Small intestine (tissue), 7 donors: ENCODE measurements at regions not wholly inside any gene's neighbourhood (a gene's known extent, or its start where the extent isn't known, plus 50 kb on each side); places are given as distances from the start of the nearest gene placed in this dataset.
"Not testable (repeated sequence)": the region's sequence is repeated elsewhere in the genome, so short reads cannot be mapped to it uniquely, and the experiment has no call there.

Experiments
- DNase-seq, 2 donors: peaks; one replicate each; pipeline versions ENCODE4 v3.0.0 to v3.0.0-alpha.2; 2013
- FAIRE-seq: peaks from 2 replicates; lab custom pipeline; 2012; peaks lifted over from hg19 to GRCh38; lab: Jason Lieb, UNC
- H3K27ac ChIP-seq, 3 donors: one replicate each; pipeline ENCODE4 v1.5.1; 2013; ENCODE audit warnings: low read length in 2 of 3, mild to moderate bottlenecking in 2 of 3, control low read depth in 1 of 3, inconsistent platforms in 1 of 3, low read depth in 1 of 3, moderate library complexity in 1 of 3
- H3K27me3 ChIP-seq, 3 donors: one replicate each; pipeline ENCODE4 v1.6.1; 2013; ENCODE audit warnings: low read length in 3 of 3, inconsistent platforms in 1 of 3; ENCODE audit not compliant: control insufficient read depth in 3 of 3, insufficient read depth in 3 of 3
- H3K36me3 ChIP-seq, 3 donors: one replicate each; pipeline ENCODE4 v1.6.1; 2013; ENCODE audit warnings: low read length in 3 of 3, inconsistent platforms in 1 of 3, low read depth in 1 of 3, mild to moderate bottlenecking in 1 of 3, moderate library complexity in 1 of 3; ENCODE audit not compliant: control insufficient read depth in 3 of 3, insufficient read depth in 2 of 3
- H3K4me1 ChIP-seq, 3 donors: one replicate each; pipeline ENCODE4 v1.6.1; 2013; ENCODE audit warnings: low read length in 2 of 3, inconsistent platforms in 1 of 3, low read depth in 1 of 3, mild to moderate bottlenecking in 1 of 3, moderate library complexity in 1 of 3; ENCODE audit not compliant: control insufficient read depth in 3 of 3, insufficient read depth in 2 of 3
- H3K4me3 ChIP-seq, 3 donors: one replicate each; pipeline ENCODE4 v1.5.1; 2013; ENCODE audit warnings: low read length in 3 of 3, control low read depth in 1 of 3, inconsistent platforms in 1 of 3, low read depth in 1 of 3, mild to moderate bottlenecking in 1 of 3, moderate library complexity in 1 of 3
- H3K9me3 ChIP-seq, 2 donors: one replicate each; pipeline ENCODE4 v1.6.1; 2013; ENCODE audit warnings: low read depth in 1 of 2, low read length in 1 of 2; ENCODE audit not compliant: control insufficient read depth in 2 of 2, insufficient read depth in 1 of 2
- WGBS, 3 donors: extraction: QIAGEN DNeasy Blood & Tissue Kit; methylation state at CpG; one replicate each; pipeline ENCODE4 v1.1.7; 2013; 5-methylcytosine and 5-hydroxymethylcytosine counted together
- donor health status: healthy with polysubstance abuse.
- donor health status: control.
- donor health status: control.
- donor health status: Bipolar disorder and iron deficiency.
- donor health status: healthy.

- FAIRE-seq (no peak), DNase-seq (peak; percentile 33 to 35)
- H3K9me3 ChIP-seq = peaks cover 0 to 15% of the 10 kb centered on the region in 2 donors
- WGBS, 3 donors = 28 to 43% (median 32%) methylated on average over 7 of the region's 7 CpGs
- no peak overlapping the region for H3K27ac ChIP-seq
- no peak overlapping the region for H3K4me3 ChIP-seq
- H3K36me3 ChIP-seq = no peaks in the 10 kb centered on the region
- no peaks in the 10 kb centered on the region for H3K4me1 ChIP-seq
- H3K27me3 ChIP-seq = peaks cover 0 to 2% (median 0%) of the 10 kb centered on the region in 3 donors
Observed at GRCh38 chr10:128178302-128178958, 52.2 kb upstream of the MKI67 start.

GRCh38 chr10:128180843-128181242 lies 54.6 kb upstream of the MKI67 start:
- WGBS, 3 donors = 57 to 72% (median 61%) methylated on average over 8 of the region's 8 CpGs
- Histone ChIP-seq H3K4me1 (no peaks in the 10 kb centered on the region), H3K36me3 (no peaks in the 10 kb centered on the region), H3K9me3 (peaks cover 0 to 4% of the 10 kb centered on the region in 2 donors), H3K27ac (no peak overlapping the region), H3K27me3 (peaks cover 0 to 2% (median 0%) of the 10 kb centered on the region in 3 donors), H3K4me3 (no peak overlapping the region)
- DNase-seq = peak in 1 of 2 donors; percentile 31
- no peak for FAIRE-seq

DNA sequence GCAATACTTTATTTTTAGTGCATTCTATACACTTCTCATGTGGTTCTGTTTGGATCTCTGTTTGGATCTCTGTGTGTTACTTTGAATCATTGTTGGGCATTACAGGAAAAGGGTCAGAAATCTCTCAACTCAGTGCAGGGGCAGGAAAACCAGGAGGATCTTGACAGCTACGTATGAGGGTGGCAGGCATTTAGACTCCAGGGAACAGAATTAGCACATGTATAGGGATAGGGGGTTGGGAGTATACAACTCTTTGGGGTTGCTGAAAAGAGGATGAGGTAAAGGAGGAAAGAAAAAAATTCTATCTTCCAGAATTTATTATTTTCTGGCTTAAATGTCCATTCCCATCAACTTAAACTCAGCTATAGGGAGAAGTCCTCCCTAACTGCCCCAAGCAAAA lies 59.4 kb upstream of the MKI67 start:
- H3K27ac ChIP-seq = no peak overlapping the region
- H3K4me1 ChIP-seq = no peaks in the 10 kb centered on the region
- 70 to 77% (median 74%) methylated on average over 1 of the region's 1 CpG for WGBS, 3 donors
- no peaks in the 10 kb centered on the region for H3K36me3 ChIP-seq
- DNase-seq (no peak), FAIRE-seq (no peak)
- no peak overlapping the region for H3K4me3 ChIP-seq
- peaks cover 0 to 4% of the 10 kb centered on the region in 2 donors for H3K9me3 ChIP-seq
- H3K27me3 ChIP-seq = peaks cover 0 to 6% (median 0%) of the 10 kb centered on the region in 3 donors

DNA sequence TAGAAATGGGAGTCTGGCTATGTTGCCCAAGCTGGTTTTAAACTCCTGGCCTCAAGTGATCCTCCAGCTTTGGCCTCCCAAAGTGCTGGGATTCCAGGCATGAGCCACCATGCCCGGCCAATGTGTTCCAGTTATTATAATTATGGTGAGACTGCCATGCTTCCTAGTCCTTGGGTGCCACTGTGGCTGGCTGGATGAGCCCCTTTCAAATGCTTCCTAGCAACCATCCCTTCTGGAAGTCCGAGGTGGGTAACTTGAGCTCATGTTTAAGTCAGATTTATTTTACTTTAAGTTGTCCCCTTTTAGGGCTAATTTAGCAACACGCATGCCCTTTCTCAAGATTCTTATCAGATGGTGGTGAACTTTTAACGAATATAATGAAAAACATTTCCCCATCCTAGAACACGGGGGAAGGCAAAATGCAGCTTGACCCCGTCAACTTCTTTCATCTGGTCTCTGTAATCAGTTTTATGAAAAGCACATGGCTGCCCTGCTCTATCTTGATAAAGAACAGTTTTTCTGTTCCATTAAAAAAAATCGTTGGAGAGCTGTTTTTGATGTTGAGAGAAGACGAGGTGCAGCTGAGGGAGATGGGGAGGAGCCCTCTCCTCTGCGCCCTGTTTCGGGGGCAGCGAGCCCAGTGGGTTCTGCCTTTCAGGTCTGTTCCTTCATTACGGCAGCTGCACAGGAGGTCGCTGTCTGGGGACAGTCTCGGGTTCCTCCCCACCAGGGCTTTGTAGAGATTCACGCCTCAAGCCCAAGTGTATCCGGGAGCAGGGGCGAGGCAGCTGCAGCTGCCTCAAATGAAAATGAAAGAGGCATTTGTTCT lies 61.0 kb upstream of the MKI67 start:
- H3K4me1 ChIP-seq = no peaks in the 10 kb centered on the region

DNA sequence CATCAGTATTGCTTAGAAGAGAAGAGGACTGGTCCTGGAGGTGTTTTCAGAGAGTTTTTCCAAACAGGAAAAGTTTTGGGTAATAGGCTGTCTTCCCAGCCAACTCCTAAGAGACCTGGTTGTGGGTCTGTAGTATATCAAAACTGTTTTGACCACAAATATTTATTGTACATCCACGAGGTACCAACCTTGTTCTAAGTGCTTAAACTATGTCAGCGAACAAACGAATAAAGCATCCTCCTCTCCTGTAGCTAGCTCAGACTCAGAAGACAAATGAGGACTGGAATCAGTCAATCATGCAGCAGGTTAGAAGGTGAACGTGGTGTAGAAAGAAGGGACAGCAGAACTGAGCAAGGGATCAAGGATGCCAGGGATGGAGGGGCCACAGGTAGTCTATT lies 61.6 kb upstream of the MKI67 start:
- 39 to 50% (median 44%) methylated on average over 4 of the region's 4 CpGs for WGBS, 3 donors
- no peaks in the 10 kb centered on the region for H3K4me1 ChIP-seq
- no peak overlapping the region for H3K4me3 ChIP-seq
- H3K27me3 ChIP-seq = peaks cover 0 to 6% (median 0%) of the 10 kb centered on the region in 3 donors
- no peaks in the 10 kb centered on the region for H3K36me3 ChIP-seq
- no peak for DNase-seq
- peaks cover 0 to 4% of the 10 kb centered on the region in 2 donors for H3K9me3 ChIP-seq
- no peak overlapping the region for H3K27ac ChIP-seq
- no peak for FAIRE-seq

More for the DNA sequence above, 61.0 kb upstream of the MKI67 start:
- Histone ChIP-seq H3K36me3 (no peaks in the 10 kb centered on the region), H3K27me3 (peaks cover 0 to 6% (median 0%) of the 10 kb centered on the region in 3 donors), H3K27ac (no peak overlapping the region), H3K9me3 (peaks cover 0 to 4% of the 10 kb centered on the region in 2 donors), H3K4me3 (no peak overlapping the region)
- DNase-seq (peak in 1 of 2 donors; percentile 11), FAIRE-seq (no peak)
- WGBS, 3 donors = 42 to 45% (median 44%) methylated on average over 17 of the region's 17 CpGs

- FAIRE-seq (no peak), DNase-seq (no peak)
- Histone ChIP-seq H3K4me3 (no peak overlapping the region), H3K9me3 (no peaks in the 10 kb centered on the region), H3K27ac (no peak overlapping the region), H3K4me1 (no peaks in the 10 kb centered on the region), H3K27me3 (peaks cover 0 to 6% (median 0%) of the 10 kb centered on the region in 3 donors), H3K36me3 (no peaks in the 10 kb centered on the region)
- WGBS, 3 donors = 78 to 89% (median 82%) methylated on average over 4 of the region's 4 CpGs
Observed at GRCh38 chr10:128189176-128189575, 63.0 kb upstream of the MKI67 start.

GRCh38 chr10:128191847-128192246 lies 65.6 kb upstream of the MKI67 start:
- Histone ChIP-seq H3K9me3 (no peaks in the 10 kb centered on the region), H3K4me3 (no peak overlapping the region), H3K27me3 (peaks cover 0 to 5% (median 0%) of the 10 kb centered on the region in 3 donors), H3K4me1 (no peaks in the 10 kb centered on the region), H3K27ac (no peak overlapping the region), H3K36me3 (no peaks in the 10 kb centered on the region)
- no peak for FAIRE-seq
- peak in 1 of 2 donors; percentile 6 for DNase-seq
- WGBS, 3 donors = 53 to 61% (median 55%) methylated on average over 5 of the region's 5 CpGs

GRCh38 chr10:128201826-128202225 lies 75.6 kb upstream of the MKI67 start:
- WGBS, 3 donors = 95 to 96% (median 96%) methylated on average over 2 of the region's 2 CpGs
- H3K27ac ChIP-seq, DNase-seq, H3K36me3 ChIP-seq, H3K27me3 ChIP-seq, H3K4me3 ChIP-seq, FAIRE-seq, H3K9me3 ChIP-seq, H3K4me1 ChIP-seq: not testable (repeated sequence)
